Smooth muscle cell (in vitro differentiated cells): ENCODE measurements at regions not wholly inside any gene's neighbourhood (a gene's known extent, or its start where the extent isn't known, plus 50 kb on each side); places are given as distances from the start of the nearest gene placed in this dataset.

Experiments used
- DNase-seq: peaks from one replicate; lab custom pipeline; 2025; ENCODE audit not compliant: unreplicated experiment; lab: John Stamatoyannopoulos, UW
- H2AFZ ChIP-seq: fragments of 200-600 bp; sonication (generic); 2 replicates; pipeline ENCODE4 v1.6.0; 2016; ENCODE audit warnings: antibody characterized with exemption, low read depth, mild to moderate bottlenecking
- H3F3A ChIP-seq: fragments of 200-600 bp; sonication (generic); 2 replicates; pipeline ENCODE4 v1.6.0; 2017; ENCODE audit warnings: antibody characterized with exemption, low read depth
- H3K27ac ChIP-seq: fragments of 200-600 bp; sonication (generic); 2 replicates; pipeline ENCODE4 v1.5.1; 2016; ENCODE audit warnings: low read depth, mild to moderate bottlenecking
- H3K27me3 ChIP-seq: fragments of 200-600 bp; sonication (generic); 2 replicates; pipeline ENCODE4 v1.6.1; 2016; ENCODE audit warnings: low read depth, mild to moderate bottlenecking
- H3K36me3 ChIP-seq: fragments of 200-600 bp; sonication (generic); 2 replicates; pipeline ENCODE4 v1.5.1; 2016; ENCODE audit warnings: low read depth
- H3K4me1 ChIP-seq: fragments of 200-600 bp; sonication (generic); 2 replicates; pipeline ENCODE4 v1.5.1; 2016; ENCODE audit warnings: low read depth
- H3K4me2 ChIP-seq: fragments of 200-600 bp; sonication (generic); 2 replicates; pipeline ENCODE4 v1.6.0; 2016; ENCODE audit warnings: mild to moderate bottlenecking
- H3K4me3 ChIP-seq: fragments of 200-600 bp; sonication (generic); 2 replicates; pipeline ENCODE4 v1.5.1; 2016; ENCODE audit warnings: mild to moderate bottlenecking
- H3K79me2 ChIP-seq: fragments of 200-600 bp; sonication (generic); 2 replicates; pipeline ENCODE4 v1.6.0; 2016; ENCODE audit warnings: low read depth, mild to moderate bottlenecking
- H3K9ac ChIP-seq: fragments of 200-600 bp; sonication (generic); 2 replicates; pipeline ENCODE4 v1.6.0; 2016; ENCODE audit warnings: low read depth
- H3K9me3 ChIP-seq: fragments of 200-600 bp; sonication (generic); replicated peaks from 2 replicates; pipeline ENCODE4 v1.5.1; 2016; ENCODE audit warnings: low read depth
- H4K20me1 ChIP-seq: fragments of 200-600 bp; sonication (generic); 2 replicates; pipeline ENCODE4 v1.6.0; 2016; ENCODE audit warnings: low read depth
- WGBS: methylation state at CpG from one replicate; pipeline ENCODE4 v1.1.7; 2016; ENCODE audit warnings: low lambda C conversion rate; 5-methylcytosine and 5-hydroxymethylcytosine counted together
- TF ChIP-seq, protein P1 (sequence below): fragments of 200-600 bp; sonication (generic); IDR thresholded peaks from 2 replicates; pipeline ENCODE4 v1.5.1; 2017; ENCODE audit warnings: borderline replicate concordance, mild to moderate bottlenecking, antibody characterized with exemption; ENCODE audit not compliant: insufficient read depth, poor library complexity, severe bottlenecking

DNA sequence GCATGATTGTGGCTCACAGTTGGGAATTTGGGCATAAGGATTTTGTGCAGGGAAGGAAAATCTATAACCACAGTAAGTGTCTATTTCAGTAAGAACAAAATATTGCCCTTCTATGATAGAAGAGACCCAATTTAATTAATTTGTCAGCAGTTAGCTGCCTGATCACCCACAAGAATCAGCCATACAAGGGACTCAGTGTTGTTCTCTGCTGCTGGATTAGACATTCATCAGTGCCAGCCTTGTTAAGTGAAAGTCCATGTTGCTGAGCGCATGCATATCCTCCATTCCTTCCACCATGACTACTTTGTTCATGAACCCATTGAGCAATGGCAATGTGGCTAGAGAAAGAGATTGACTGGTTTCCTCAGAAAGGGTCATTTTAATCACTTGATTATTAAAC, 125.3 kb upstream of the PDHA2 start:
- no peaks in the 10 kb centered on the region for H3K27me3 ChIP-seq
- H3K4me1 ChIP-seq, result no peaks in the 10 kb centered on the region
- no peaks in the 10 kb centered on the region for H3K36me3 ChIP-seq
- WGBS, result 96% methylated on average over 1 of the region's 1 CpG
- no peak for DNase-seq
- H3K27ac ChIP-seq, result no peak overlapping the region
- H3K79me2 ChIP-seq, result no peaks in the 10 kb centered on the region
- H4K20me1 ChIP-seq, result no peaks in the 10 kb centered on the region
- H3K4me2 ChIP-seq, result no peak overlapping the region
- no peaks in the 10 kb centered on the region for H3K9me3 ChIP-seq
- no peak overlapping the region for H3K4me3 ChIP-seq
- H2AFZ ChIP-seq, result no peak overlapping the region
- no peak overlapping the region for H3K9ac ChIP-seq
- H3F3A ChIP-seq, result no peaks in the 10 kb centered on the region
- TF ChIP-seq, protein P1, sequence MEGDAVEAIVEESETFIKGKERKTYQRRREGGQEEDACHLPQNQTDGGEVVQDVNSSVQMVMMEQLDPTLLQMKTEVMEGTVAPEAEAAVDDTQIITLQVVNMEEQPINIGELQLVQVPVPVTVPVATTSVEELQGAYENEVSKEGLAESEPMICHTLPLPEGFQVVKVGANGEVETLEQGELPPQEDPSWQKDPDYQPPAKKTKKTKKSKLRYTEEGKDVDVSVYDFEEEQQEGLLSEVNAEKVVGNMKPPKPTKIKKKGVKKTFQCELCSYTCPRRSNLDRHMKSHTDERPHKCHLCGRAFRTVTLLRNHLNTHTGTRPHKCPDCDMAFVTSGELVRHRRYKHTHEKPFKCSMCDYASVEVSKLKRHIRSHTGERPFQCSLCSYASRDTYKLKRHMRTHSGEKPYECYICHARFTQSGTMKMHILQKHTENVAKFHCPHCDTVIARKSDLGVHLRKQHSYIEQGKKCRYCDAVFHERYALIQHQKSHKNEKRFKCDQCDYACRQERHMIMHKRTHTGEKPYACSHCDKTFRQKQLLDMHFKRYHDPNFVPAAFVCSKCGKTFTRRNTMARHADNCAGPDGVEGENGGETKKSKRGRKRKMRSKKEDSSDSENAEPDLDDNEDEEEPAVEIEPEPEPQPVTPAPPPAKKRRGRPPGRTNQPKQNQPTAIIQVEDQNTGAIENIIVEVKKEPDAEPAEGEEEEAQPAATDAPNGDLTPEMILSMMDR, result no peak

DNA sequence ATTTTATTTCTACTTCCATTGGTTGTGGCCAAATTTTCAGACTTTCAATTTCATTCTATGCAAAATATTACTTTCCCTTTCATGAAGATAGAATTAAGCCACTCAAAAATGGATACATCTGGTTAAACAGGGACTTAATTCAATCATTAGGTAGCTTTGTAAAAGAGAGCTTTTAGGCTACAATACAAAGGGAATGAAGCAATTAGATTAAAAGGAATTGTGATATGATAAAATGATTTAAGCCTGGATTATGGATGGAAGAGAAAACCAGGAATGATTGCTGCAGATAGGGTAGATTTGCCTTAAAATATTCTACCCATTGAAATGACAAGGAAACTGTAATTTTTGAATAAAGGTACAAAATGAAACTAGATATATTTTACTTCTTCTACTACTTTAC, 134.6 kb upstream of the PDHA2 start:
- no peaks in the 10 kb centered on the region for H3K36me3 ChIP-seq

DNA sequence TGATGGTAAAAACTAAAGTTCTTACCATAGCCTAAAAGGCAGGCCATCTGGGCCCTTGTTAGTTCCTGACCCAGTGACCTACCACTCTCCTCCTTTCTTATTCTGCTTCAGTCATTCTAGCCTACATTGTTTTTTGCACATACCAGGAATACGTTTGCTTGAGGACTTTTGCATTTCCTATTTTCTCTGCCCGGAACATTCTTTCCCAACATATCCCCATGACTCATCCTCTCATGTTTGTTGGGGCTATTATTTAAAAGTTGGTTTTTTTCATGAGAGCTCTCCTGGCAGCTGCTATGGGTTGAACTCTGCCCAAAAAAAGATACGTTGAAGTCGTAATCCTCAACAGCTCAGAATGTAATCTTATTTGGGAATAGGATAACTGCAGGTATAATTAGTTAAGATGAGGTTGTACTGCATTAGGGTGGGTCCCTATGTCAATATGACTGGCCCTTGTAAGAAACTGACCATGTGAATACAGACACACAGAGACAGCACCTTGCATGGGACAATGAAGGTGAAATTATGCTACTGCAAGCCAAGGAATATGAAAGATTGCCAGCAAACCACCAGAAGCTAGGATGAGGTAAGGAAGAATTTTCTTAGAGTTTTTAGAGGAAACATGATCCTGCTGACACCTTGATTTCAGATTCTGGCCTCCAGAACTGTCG, 138.3 kb upstream of the PDHA2 start:
- H3K27ac ChIP-seq, result no peak overlapping the region
- DNase-seq, result no peak
- WGBS, result 45% methylated on average over 5 of the region's 5 CpGs
- H3F3A ChIP-seq, result no peaks in the 10 kb centered on the region
- TF ChIP-seq, protein P1, result no peak
- H3K4me3 ChIP-seq, result no peak overlapping the region
- no peaks in the 10 kb centered on the region for H4K20me1 ChIP-seq
- H3K36me3 ChIP-seq, result no peaks in the 10 kb centered on the region
- no peaks in the 10 kb centered on the region for H3K9me3 ChIP-seq
- no peak overlapping the region for H3K4me2 ChIP-seq
- H3K9ac ChIP-seq, result no peak overlapping the region
- H3K79me2 ChIP-seq, result no peaks in the 10 kb centered on the region
- H3K27me3 ChIP-seq, result no peaks in the 10 kb centered on the region
- no peaks in the 10 kb centered on the region for H3K4me1 ChIP-seq
- no peak overlapping the region for H2AFZ ChIP-seq

More for the DNA sequence above, 134.6 kb upstream of the PDHA2 start:
- Histone ChIP-seq H3K9ac (no peak overlapping the region), H3K9me3 (no peaks in the 10 kb centered on the region), H4K20me1 (no peaks in the 10 kb centered on the region), H3K27me3 (no peaks in the 10 kb centered on the region), H3K4me3 (no peak overlapping the region), H2AFZ (no peak overlapping the region), H3K4me1 (no peaks in the 10 kb centered on the region), H3F3A (no peaks in the 10 kb centered on the region), H3K27ac (no peak overlapping the region), H3K79me2 (no peaks in the 10 kb centered on the region), H3K4me2 (no peak overlapping the region)
- TF ChIP-seq, protein P1, result no peak
- no peak for DNase-seq

DNA sequence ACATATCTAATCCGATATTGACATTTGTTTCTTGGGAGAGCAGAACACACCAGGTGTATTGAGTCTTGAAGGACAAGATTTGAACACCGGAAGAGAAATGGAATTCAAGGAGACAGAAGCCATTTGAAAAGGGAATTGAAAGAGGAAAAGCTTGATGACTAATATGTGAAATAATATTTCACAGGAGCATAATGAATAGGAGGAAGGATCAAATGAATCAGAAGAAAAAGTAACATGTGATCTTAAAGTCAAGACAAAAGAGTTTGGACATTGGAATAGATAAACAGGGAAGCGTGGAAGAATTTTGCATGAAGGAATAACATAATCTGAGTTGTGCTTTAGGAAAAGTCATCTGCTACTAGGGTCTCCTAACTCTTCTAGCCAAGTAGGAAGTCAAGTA, 145.5 kb upstream of the PDHA2 start:
- TF ChIP-seq, protein P1, result no peak
- H3F3A ChIP-seq, result no peaks in the 10 kb centered on the region
- no peaks in the 10 kb centered on the region for H3K79me2 ChIP-seq
- H2AFZ ChIP-seq, result no peak overlapping the region
- H3K9ac ChIP-seq, result no peak overlapping the region
- H3K27ac ChIP-seq, result no peak overlapping the region
- H3K4me2 ChIP-seq, result no peak overlapping the region
- H3K4me3 ChIP-seq, result no peak overlapping the region
- no peak for DNase-seq
- H3K27me3 ChIP-seq, result no peaks in the 10 kb centered on the region
- H3K4me1 ChIP-seq, result no peaks in the 10 kb centered on the region
- H3K9me3 ChIP-seq, result no peaks in the 10 kb centered on the region
- WGBS, result 94% methylated on average over 3 of the region's 3 CpGs
- H4K20me1 ChIP-seq, result no peaks in the 10 kb centered on the region
- no peaks in the 10 kb centered on the region for H3K36me3 ChIP-seq
